ENCODE measurements at regions not wholly inside any gene's neighbourhood (a gene's known extent, or its start where the extent isn't known, plus 50 kb on each side); places are given as distances from the start of the nearest gene placed in this dataset.

GRCh38 chr14:101632520-101632919, 71.2 kb downstream of the DIO3 start:
- TF ChIP-seq RXRA (IDR thresholded peaks at IDR 0.05): no peak
- TF ChIP-seq NR2F2 (IDR thresholded peaks at IDR 0.05): no peak
- TF ChIP-seq, protein P1, sequence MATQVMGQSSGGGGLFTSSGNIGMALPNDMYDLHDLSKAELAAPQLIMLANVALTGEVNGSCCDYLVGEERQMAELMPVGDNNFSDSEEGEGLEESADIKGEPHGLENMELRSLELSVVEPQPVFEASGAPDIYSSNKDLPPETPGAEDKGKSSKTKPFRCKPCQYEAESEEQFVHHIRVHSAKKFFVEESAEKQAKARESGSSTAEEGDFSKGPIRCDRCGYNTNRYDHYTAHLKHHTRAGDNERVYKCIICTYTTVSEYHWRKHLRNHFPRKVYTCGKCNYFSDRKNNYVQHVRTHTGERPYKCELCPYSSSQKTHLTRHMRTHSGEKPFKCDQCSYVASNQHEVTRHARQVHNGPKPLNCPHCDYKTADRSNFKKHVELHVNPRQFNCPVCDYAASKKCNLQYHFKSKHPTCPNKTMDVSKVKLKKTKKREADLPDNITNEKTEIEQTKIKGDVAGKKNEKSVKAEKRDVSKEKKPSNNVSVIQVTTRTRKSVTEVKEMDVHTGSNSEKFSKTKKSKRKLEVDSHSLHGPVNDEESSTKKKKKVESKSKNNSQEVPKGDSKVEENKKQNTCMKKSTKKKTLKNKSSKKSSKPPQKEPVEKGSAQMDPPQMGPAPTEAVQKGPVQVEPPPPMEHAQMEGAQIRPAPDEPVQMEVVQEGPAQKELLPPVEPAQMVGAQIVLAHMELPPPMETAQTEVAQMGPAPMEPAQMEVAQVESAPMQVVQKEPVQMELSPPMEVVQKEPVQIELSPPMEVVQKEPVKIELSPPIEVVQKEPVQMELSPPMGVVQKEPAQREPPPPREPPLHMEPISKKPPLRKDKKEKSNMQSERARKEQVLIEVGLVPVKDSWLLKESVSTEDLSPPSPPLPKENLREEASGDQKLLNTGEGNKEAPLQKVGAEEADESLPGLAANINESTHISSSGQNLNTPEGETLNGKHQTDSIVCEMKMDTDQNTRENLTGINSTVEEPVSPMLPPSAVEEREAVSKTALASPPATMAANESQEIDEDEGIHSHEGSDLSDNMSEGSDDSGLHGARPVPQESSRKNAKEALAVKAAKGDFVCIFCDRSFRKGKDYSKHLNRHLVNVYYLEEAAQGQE (IDR thresholded peaks at IDR 0.05): no peak
- TF ChIP-seq HNF4G (IDR thresholded peaks at IDR 0.05): no peak
- TF ChIP-seq CTCF (IDR thresholded peaks at IDR 0.05; ENCODE audit: low read depth, low read length, missing input control): no peak
- TF ChIP-seq EGR1 (IDR thresholded peaks at IDR 0.05; ENCODE audit: low read depth in 2 of 2): no peak
- TF ChIP-seq SP1 (IDR thresholded peaks at IDR 0.05): no peak
- TF ChIP-seq YY1 (IDR thresholded peaks at IDR 0.05): no peak
- no peak for TF ChIP-seq GABPA (IDR thresholded peaks at IDR 0.05 in 1 of 2, conservative IDR thresholded peaks at IDR 0.05 in 1 of 2)
- no peak for TF ChIP-seq FOXA2 (IDR thresholded peaks at IDR 0.05)
- no peak for TF ChIP-seq TAF1 (conservative IDR thresholded peaks at IDR 0.05)
- no peak for TF ChIP-seq ZBTB33 (IDR thresholded peaks at IDR 0.05)
- TF ChIP-seq RAD21 (IDR thresholded peaks at IDR 0.05): no peak
- TF ChIP-seq JUND (IDR thresholded peaks at IDR 0.05): no peak
- Histone ChIP-seq H3K9me3 (ENCODE audit: control insufficient read depth in 4 of 4, low read length in 3 of 4) (no peaks in the 10 kb centered on the region), H3K27me3 (ENCODE audit: control insufficient read depth in 4 of 4, insufficient read depth in 4 of 4, low read length in 3 of 4) (peaks cover 0 to 2% (median 0%) of the 10 kb centered on the region in 4 donors), H3K36me3 (ENCODE audit: control insufficient read depth in 4 of 4, insufficient read depth in 3 of 4, low read depth in 1 of 4, low read length in 3 of 4) (no peaks in the 10 kb centered on the region), H3K9ac (ENCODE audit: low read depth in 1 of 2, low read length in 2 of 2) (no peak overlapping the region), H3K27ac (ENCODE audit: low read depth in 1 of 2, low read length in 2 of 2) (no peak overlapping the region), H3K4me3 (ENCODE audit: low read depth in 1 of 3, low read length in 3 of 3) (no peak overlapping the region), H3K4me1 (ENCODE audit: control insufficient read depth in 4 of 4, insufficient read depth in 4 of 4, low read length in 3 of 4) (peaks cover 0 to 4% (median under 1%) of the 10 kb centered on the region in 4 donors)
- WGBS: 87% methylated on average over 8 of the region's 8 CpGs
- DNase-seq (ENCODE audit: low spot score): no peak

DNA sequence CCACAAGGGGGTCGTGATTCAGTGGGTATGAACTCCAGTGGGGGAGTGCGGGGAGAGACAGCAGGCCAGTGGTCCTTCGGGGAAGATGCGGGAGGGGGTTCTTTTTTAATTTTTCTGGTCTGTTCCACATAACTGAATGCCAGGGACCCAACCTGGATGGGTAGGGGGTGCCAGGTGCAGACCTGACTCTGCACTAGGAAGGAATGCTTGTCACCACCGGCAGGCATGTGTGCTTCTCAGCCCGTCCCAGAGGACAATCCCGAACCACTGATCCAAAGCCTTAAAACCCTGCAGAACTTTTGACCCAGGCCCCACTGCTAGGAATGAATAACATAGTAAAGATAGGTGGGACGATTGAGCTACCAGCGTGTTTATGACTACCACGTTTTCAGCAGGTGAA, 72.0 kb downstream of the DIO3 start:
- no peak for DNase-seq (ENCODE audit: low spot score)
- no peak overlapping the region for H3K9ac ChIP-seq (ENCODE audit: low read depth in 1 of 2, low read length in 2 of 2)
- peaks cover 0 to 2% (median 0%) of the 10 kb centered on the region in 4 donors for H3K27me3 ChIP-seq (ENCODE audit: control insufficient read depth in 4 of 4, insufficient read depth in 4 of 4, low read length in 3 of 4)
- WGBS: 83% methylated on average over 10 of the region's 10 CpGs
- no peak overlapping the region for H3K4me3 ChIP-seq (ENCODE audit: low read depth in 1 of 3, low read length in 3 of 3)
- H3K4me1 ChIP-seq (ENCODE audit: control insufficient read depth in 4 of 4, insufficient read depth in 4 of 4, low read length in 3 of 4): peaks cover 0 to 4% (median under 1%) of the 10 kb centered on the region in 4 donors
- no peak overlapping the region for H3K27ac ChIP-seq (ENCODE audit: low read depth in 1 of 2, low read length in 2 of 2)
- H3K9me3 ChIP-seq (ENCODE audit: control insufficient read depth in 4 of 4, low read length in 3 of 4): no peaks in the 10 kb centered on the region
- TF ChIP-seq, protein P2, sequence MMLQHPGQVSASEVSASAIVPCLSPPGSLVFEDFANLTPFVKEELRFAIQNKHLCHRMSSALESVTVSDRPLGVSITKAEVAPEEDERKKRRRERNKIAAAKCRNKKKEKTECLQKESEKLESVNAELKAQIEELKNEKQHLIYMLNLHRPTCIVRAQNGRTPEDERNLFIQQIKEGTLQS (IDR thresholded peaks at IDR 0.05): no peak
- TF ChIP-seq EGR1 (IDR thresholded peaks at IDR 0.05; ENCODE audit: low read depth in 2 of 2) (no peak), TAF1 (conservative IDR thresholded peaks at IDR 0.05) (no peak)
- TF ChIP-seq, protein P1 (IDR thresholded peaks at IDR 0.05): no peak
- H3K36me3 ChIP-seq (ENCODE audit: control insufficient read depth in 4 of 4, insufficient read depth in 3 of 4, low read depth in 1 of 4, low read length in 3 of 4): no peaks in the 10 kb centered on the region
